ENCODE measurements at regions not wholly inside any gene's neighbourhood (a gene's known extent, or its start where the extent isn't known, plus 50 kb on each side); places are given as distances from the start of the nearest gene placed in this dataset.
"Not testable (repeated sequence)": the region's sequence is repeated elsewhere in the genome, so short reads cannot be mapped to it uniquely, and the experiment has no call there.

GRCh38 chr1:70762386-70762785 lies 285.2 kb downstream of the PTGER3 start:
- Mint-ChIP-seq H3K4me3 (no peak overlapping the region), H3K27me3 (no peaks in the 10 kb centered on the region), H3K4me1 (no peaks in the 10 kb centered on the region), H3K36me3 (ENCODE audit: low read depth) (no peaks in the 10 kb centered on the region), H3K27ac (no peak overlapping the region), H3K9me3 (ENCODE audit: low read depth) (no peaks in the 10 kb centered on the region)
- POLR2A ChIA-PET: no interaction called here
- CTCF ChIA-PET: no interaction called here
- no peak for ATAC-seq
- no peak for DNase-seq
- intact Hi-C loops (cut with DNase I, micrococcal nuclease): no loop called here

- H3K36me3 Mint-ChIP-seq (ENCODE audit: low read depth): no peaks in the 10 kb centered on the region
- ChIA-PET CTCF (no interaction called here), POLR2A (no interaction called here)
- H3K9me3 Mint-ChIP-seq (ENCODE audit: low read depth): no peaks in the 10 kb centered on the region
- ATAC-seq (no peak), DNase-seq (no peak)
- no peak overlapping the region for H3K27ac Mint-ChIP-seq
- intact Hi-C loops (cut with DNase I, micrococcal nuclease): no loop called here
- H3K27me3 Mint-ChIP-seq: no peaks in the 10 kb centered on the region
- no peak overlapping the region for H3K4me3 Mint-ChIP-seq
- no peaks in the 10 kb centered on the region for H3K4me1 Mint-ChIP-seq
These were observed 282.9 kb downstream of the PTGER3 start for GRCh38 chr1:70764747-70765146.

GRCh38 chr1:70767377-70767776 lies 280.2 kb downstream of the PTGER3 start:
- Mint-ChIP-seq H3K9me3 (ENCODE audit: low read depth) (peaks cover 11% of the 10 kb centered on the region), H3K4me3 (no peak overlapping the region), H3K27ac (no peak overlapping the region), H3K4me1 (no peaks in the 10 kb centered on the region), H3K36me3 (ENCODE audit: low read depth) (no peaks in the 10 kb centered on the region), H3K27me3 (no peaks in the 10 kb centered on the region)
- DNase-seq (no peak), ATAC-seq (no peak)
- POLR2A ChIA-PET: no interaction called here
- CTCF ChIA-PET: no interaction called here
- intact Hi-C loops (cut with DNase I, micrococcal nuclease): no loop called here

- Mint-ChIP-seq H3K9me3 (ENCODE audit: low read depth) (peaks cover 11% of the 10 kb centered on the region), H3K36me3 (ENCODE audit: low read depth) (no peaks in the 10 kb centered on the region), H3K4me3 (no peak overlapping the region), H3K27me3 (no peaks in the 10 kb centered on the region), H3K4me1 (no peaks in the 10 kb centered on the region), H3K27ac (no peak overlapping the region)
- no peak for ATAC-seq
- POLR2A ChIA-PET: no interaction called here
- intact Hi-C loops (cut with DNase I, micrococcal nuclease): no loop called here
- no peak for DNase-seq
- CTCF ChIA-PET: no interaction called here
These were observed 279.4 kb downstream of the PTGER3 start for GRCh38 chr1:70768216-70768615.

GRCh38 chr1:70778056-70778762 lies 269.4 kb downstream of the PTGER3 start:
- H3K27me3 Mint-ChIP-seq: no peaks in the 10 kb centered on the region
- no peak overlapping the region for H3K27ac Mint-ChIP-seq
- POLR2A ChIA-PET: no interaction called here
- CTCF ChIA-PET: interaction anchor here (0.7 kb wide), 1 partner anchor 1711 kb away, joined by 3 read pairs; no protein-coding TSS in a partner anchor
- no peak overlapping the region for H3K4me3 Mint-ChIP-seq
- DNase-seq (no peak), ATAC-seq (no peak)
- intact Hi-C loops (cut with DNase I, micrococcal nuclease): no loop called here
- no peaks in the 10 kb centered on the region for H3K36me3 Mint-ChIP-seq (ENCODE audit: low read depth)
- no peaks in the 10 kb centered on the region for H3K4me1 Mint-ChIP-seq
- H3K9me3 Mint-ChIP-seq (ENCODE audit: low read depth): no peaks in the 10 kb centered on the region

- Mint-ChIP-seq H3K4me1 (no peaks in the 10 kb centered on the region), H3K27me3 (no peaks in the 10 kb centered on the region), H3K9me3 (ENCODE audit: low read depth) (no peaks in the 10 kb centered on the region), H3K27ac (no peak overlapping the region), H3K36me3 (ENCODE audit: low read depth) (no peaks in the 10 kb centered on the region), H3K4me3 (no peak overlapping the region)
- intact Hi-C loops (cut with DNase I, micrococcal nuclease): no loop called here
- POLR2A ChIA-PET: no interaction called here
- DNase-seq: no peak
- CTCF ChIA-PET: no interaction called here
- ATAC-seq: no peak
These were observed 268.7 kb downstream of the PTGER3 start for GRCh38 chr1:70778934-70779333.

GRCh38 chr1:70779571-70779970 lies 268.0 kb downstream of the PTGER3 start:
- POLR2A ChIA-PET: no interaction called here
- Mint-ChIP-seq H3K36me3 (ENCODE audit: low read depth) (no peaks in the 10 kb centered on the region), H3K9me3 (ENCODE audit: low read depth) (no peaks in the 10 kb centered on the region), H3K4me1 (no peaks in the 10 kb centered on the region), H3K27me3 (no peaks in the 10 kb centered on the region), H3K27ac (no peak overlapping the region), H3K4me3 (no peak overlapping the region)
- DNase-seq (no peak), ATAC-seq (peak; percentile 16)
- intact Hi-C loops (cut with DNase I, micrococcal nuclease): no loop called here
- CTCF ChIA-PET: no interaction called here

- Mint-ChIP-seq H3K27me3 (no peaks in the 10 kb centered on the region), H3K4me3 (no peak overlapping the region), H3K9me3 (ENCODE audit: low read depth) (no peaks in the 10 kb centered on the region), H3K36me3 (ENCODE audit: low read depth) (no peaks in the 10 kb centered on the region), H3K27ac (no peak overlapping the region), H3K4me1 (no peaks in the 10 kb centered on the region)
- DNase-seq: no peak
- intact Hi-C loops (cut with DNase I, micrococcal nuclease): no loop called here
- CTCF ChIA-PET: no interaction called here
- ATAC-seq: no peak
- POLR2A ChIA-PET: no interaction called here
These were observed 262.3 kb downstream of the PTGER3 start for GRCh38 chr1:70785287-70785686.

- ATAC-seq: no peak
- no peak overlapping the region for H3K4me3 Mint-ChIP-seq
These were observed 257.2 kb downstream of the PTGER3 start for GRCh38 chr1:70790232-70790923.

GRCh38 chr1:70795064-70795463 lies 252.6 kb downstream of the PTGER3 start:
- POLR2A ChIA-PET; H3K27me3 Mint-ChIP-seq; ATAC-seq; H3K27ac Mint-ChIP-seq; DNase-seq; H3K36me3 Mint-ChIP-seq (ENCODE audit: low read depth); intact Hi-C loops (cut with DNase I, micrococcal nuclease); H3K4me1 Mint-ChIP-seq; H3K9me3 Mint-ChIP-seq (ENCODE audit: low read depth); H3K4me3 Mint-ChIP-seq: not testable (repeated sequence)
- CTCF ChIA-PET: interaction anchor here (0.6 kb wide), 1 partner anchor 9 kb away, joined by 3 read pairs; no protein-coding TSS in a partner anchor

More at GRCh38 chr1:70790232-70790923, 257.2 kb downstream of the PTGER3 start:
- POLR2A ChIA-PET: no interaction called here
- DNase-seq: no peak
- intact Hi-C loops (cut with DNase I, micrococcal nuclease): no loop called here
- Mint-ChIP-seq H3K36me3 (ENCODE audit: low read depth) (no peaks in the 10 kb centered on the region), H3K4me1 (no peaks in the 10 kb centered on the region), H3K27me3 (no peaks in the 10 kb centered on the region), H3K9me3 (ENCODE audit: low read depth) (no peaks in the 10 kb centered on the region), H3K27ac (no peak overlapping the region)
- CTCF ChIA-PET: no interaction called here

GRCh38 chr1:70796298-70796697 lies 251.3 kb downstream of the PTGER3 start:
- ATAC-seq; POLR2A ChIA-PET; H3K4me1 Mint-ChIP-seq; DNase-seq; CTCF ChIA-PET; H3K27ac Mint-ChIP-seq; H3K4me3 Mint-ChIP-seq; H3K36me3 Mint-ChIP-seq (ENCODE audit: low read depth); intact Hi-C loops (cut with DNase I, micrococcal nuclease); H3K27me3 Mint-ChIP-seq; H3K9me3 Mint-ChIP-seq (ENCODE audit: low read depth): not testable (repeated sequence)

- H3K27ac Mint-ChIP-seq; H3K4me1 Mint-ChIP-seq; H3K9me3 Mint-ChIP-seq (ENCODE audit: low read depth); POLR2A ChIA-PET; H3K4me3 Mint-ChIP-seq; H3K36me3 Mint-ChIP-seq (ENCODE audit: low read depth); intact Hi-C loops (cut with DNase I, micrococcal nuclease); DNase-seq; H3K27me3 Mint-ChIP-seq; ATAC-seq: not testable (repeated sequence)
- CTCF ChIA-PET: interaction anchor here (0.5 kb wide), 1 partner anchor 140 kb away, joined by 3 read pairs; no protein-coding TSS in a partner anchor
These were observed 245.0 kb downstream of the PTGER3 start for GRCh38 chr1:70802625-70803024.
